GM23248 (cell line): ENCODE measurements at regions not wholly inside any gene's neighbourhood (a gene's known extent, or its start where the extent isn't known, plus 50 kb on each side); places are given as distances from the start of the nearest gene placed in this dataset.
"Not testable (repeated sequence)": the region's sequence is repeated elsewhere in the genome, so short reads cannot be mapped to it uniquely, and the experiment has no call there.

Source experiments
- DNase-seq: peaks from one replicate; pipeline ENCODE4 v3.0.0-alpha.2; 2015
- H2AFZ ChIP-seq: fragments of 200-600 bp; sonication (generic); 2 replicates; pipeline ENCODE4 v1.6.1; 2016; ENCODE audit warnings: antibody characterized with exemption
- H3F3A ChIP-seq: fragments of 200-600 bp; sonication (generic); 2 replicates; pipeline ENCODE4 v1.6.1; 2016; ENCODE audit warnings: mild to moderate bottlenecking, antibody characterized with exemption, mixed run types; ENCODE audit not compliant: insufficient read depth
- H3K27ac ChIP-seq: fragments of 200-600 bp; sonication (generic); 2 replicates; pipeline ENCODE4 v1.5.1; 2016; ENCODE audit warnings: mild to moderate bottlenecking
- H3K27me3 ChIP-seq: fragments of 200-600 bp; sonication (generic); replicated peaks from 2 replicates; pipeline ENCODE4 v1.6.1; 2016; ENCODE audit warnings: mild to moderate bottlenecking; ENCODE audit not compliant: insufficient read depth
- H3K36me3 ChIP-seq: fragments of 200-600 bp; sonication (generic); 2 replicates; pipeline ENCODE4 v1.6.1; 2016; ENCODE audit warnings: low read depth, mild to moderate bottlenecking
- H3K4me1 ChIP-seq: fragments of 200-600 bp; sonication (generic); 2 replicates; pipeline ENCODE4 v1.6.1; 2016; ENCODE audit warnings: mild to moderate bottlenecking; ENCODE audit not compliant: insufficient read depth
- H3K4me2 ChIP-seq: fragments of 200-600 bp; sonication (generic); one replicate; pipeline ENCODE4 v1.6.1; 2016; ENCODE audit warnings: mild to moderate bottlenecking; ENCODE audit not compliant: unreplicated experiment
- H3K4me3 ChIP-seq: fragments of 200-600 bp; sonication (generic); 2 replicates; pipeline ENCODE4 v1.5.1; 2016; ENCODE audit warnings: mild to moderate bottlenecking
- H3K79me2 ChIP-seq: fragments of 200-600 bp; sonication (generic); 2 replicates; pipeline ENCODE4 v1.6.1; 2016; ENCODE audit warnings: mild to moderate bottlenecking; ENCODE audit not compliant: insufficient read depth
- H3K9ac ChIP-seq: fragments of 200-600 bp; sonication (generic); 2 replicates; pipeline ENCODE4 v1.6.1; 2016; ENCODE audit warnings: mild to moderate bottlenecking
- H3K9me2 ChIP-seq: fragments of 200-600 bp; sonication (generic); 2 replicates; pipeline ENCODE4 v1.6.1; 2016; ENCODE audit warnings: mixed run types, mild to moderate bottlenecking, moderate library complexity; ENCODE audit not compliant: insufficient read depth
- H3K9me3 ChIP-seq: fragments of 200-600 bp; sonication (generic); one replicate; pipeline ENCODE4 v1.6.1; 2017; ENCODE audit warnings: low read depth
- H4K20me1 ChIP-seq: fragments of 200-600 bp; sonication (generic); 2 replicates; pipeline ENCODE4 v1.6.0; 2016; ENCODE audit not compliant: insufficient read depth
- EZH2 ChIP-seq: fragments of 200-600 bp; sonication (generic); IDR thresholded peaks from 2 replicates; pipeline ENCODE4 v1.6.1; 2018; ENCODE audit warnings: antibody characterized with exemption, mild to moderate bottlenecking; ENCODE audit not compliant: insufficient read depth, poor library complexity, severe bottlenecking
- EZH2phosphoT487 ChIP-seq: fragments of 200-600 bp; sonication (generic); IDR thresholded peaks from 2 replicates; pipeline ENCODE4 v1.6.1; 2018; ENCODE audit warnings: antibody characterized with exemption, moderate library complexity, mild to moderate bottlenecking, low read depth; ENCODE audit not compliant: insufficient read depth
- WGBS, 2 experiments: methylation state at CpG; one replicate each; pipeline ENCODE4 v1.1.6; 2015 to 2017; ENCODE audit warnings: low lambda C conversion rate in 2 of 2, low coverage in 1 of 2; ENCODE audit errors: missing lambda C conversion rate in 2 of 2; 5-methylcytosine and 5-hydroxymethylcytosine counted together
- in situ Hi-C: fragments of 300-500 bp; cut with MboI; formaldehyde crosslinking; loops from 2 replicates; pipeline ENCODE4 v1.15.0; 2020

DNA sequence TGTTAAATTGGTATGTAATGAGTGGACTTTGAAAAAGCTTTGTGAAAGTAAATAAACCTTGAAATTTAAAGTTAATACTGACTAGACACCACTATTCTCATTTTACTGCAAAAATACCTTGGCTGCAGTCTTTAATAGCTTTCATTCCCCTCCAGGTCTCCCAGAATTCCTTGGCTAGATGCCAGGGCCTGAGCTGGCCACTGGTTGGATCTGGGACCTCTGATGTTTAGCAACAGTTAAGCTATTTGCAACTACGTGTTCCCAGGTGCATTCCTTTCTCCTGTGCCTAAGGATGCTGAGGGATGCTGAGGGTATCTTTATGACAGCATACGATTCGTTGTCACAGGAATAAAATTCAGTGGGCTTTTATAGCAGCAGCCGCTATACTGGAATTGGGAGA lies 938.7 kb downstream of the TTLL7 start:
- 71 to 74% methylated on average over 4 of the region's 4 CpGs for WGBS, 2 experiments
- H3F3A ChIP-seq, result no peaks in the 10 kb centered on the region
- H3K9me3 ChIP-seq, result no peaks in the 10 kb centered on the region
- no peak for DNase-seq
- no peak overlapping the region for H3K9ac ChIP-seq
- no peak overlapping the region for H3K4me3 ChIP-seq
- no peaks in the 10 kb centered on the region for H3K36me3 ChIP-seq
- H3K27me3 ChIP-seq, result no peaks in the 10 kb centered on the region; the same call in 1 of the 2 replicates
- H4K20me1 ChIP-seq, result no peaks in the 10 kb centered on the region
- H2AFZ ChIP-seq, result no peak overlapping the region
- H3K9me2 ChIP-seq, result peaks cover 3% of the 10 kb centered on the region; the same call in 1 of the 2 replicates
- no peaks in the 10 kb centered on the region for H3K79me2 ChIP-seq
- no peak overlapping the region for H3K4me2 ChIP-seq
- H3K27ac ChIP-seq, result no peak overlapping the region
- H3K4me1 ChIP-seq, result no peaks in the 10 kb centered on the region
- in situ Hi-C loops, result no loop called here
- TF ChIP-seq EZH2phosphoT487 (no peak), EZH2 (no peak)

DNA sequence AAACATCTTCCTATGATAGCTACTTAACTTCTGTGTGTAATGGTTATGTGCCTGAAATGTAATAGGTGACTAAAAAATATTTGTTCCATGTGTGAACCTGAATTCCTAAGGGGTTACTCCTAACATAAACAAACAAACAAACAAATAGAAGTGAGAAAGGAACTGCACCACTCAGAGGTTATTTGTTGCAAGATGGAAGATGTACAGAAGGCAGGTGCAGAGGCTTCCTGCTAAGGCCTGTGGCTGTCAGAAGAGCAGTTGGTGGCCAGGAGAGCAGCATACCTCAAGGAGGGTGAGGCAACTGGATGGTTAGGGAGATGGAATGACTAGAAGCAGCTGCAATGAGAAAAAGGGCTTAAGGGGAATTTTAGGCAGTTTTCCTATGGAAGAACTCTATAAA lies 940.6 kb downstream of the TTLL7 start:
- Histone ChIP-seq H2AFZ (no peak overlapping the region), H3K9ac (no peak overlapping the region), H3K9me2 (peaks cover 3% of the 10 kb centered on the region; the same call in 1 of the 2 replicates), H3K27me3 (no peaks in the 10 kb centered on the region; the same call in 1 of the 2 replicates), H3F3A (no peaks in the 10 kb centered on the region), H3K4me2 (no peak overlapping the region), H3K27ac (no peak overlapping the region), H3K9me3 (no peaks in the 10 kb centered on the region), H3K4me1 (no peaks in the 10 kb centered on the region), H4K20me1 (no peaks in the 10 kb centered on the region), H3K36me3 (no peaks in the 10 kb centered on the region), H3K79me2 (no peaks in the 10 kb centered on the region), H3K4me3 (no peak overlapping the region)
- no peak for DNase-seq
- in situ Hi-C loops, result no loop called here
- no peak for TF ChIP-seq EZH2phosphoT487
- TF ChIP-seq EZH2, result no peak

DNA sequence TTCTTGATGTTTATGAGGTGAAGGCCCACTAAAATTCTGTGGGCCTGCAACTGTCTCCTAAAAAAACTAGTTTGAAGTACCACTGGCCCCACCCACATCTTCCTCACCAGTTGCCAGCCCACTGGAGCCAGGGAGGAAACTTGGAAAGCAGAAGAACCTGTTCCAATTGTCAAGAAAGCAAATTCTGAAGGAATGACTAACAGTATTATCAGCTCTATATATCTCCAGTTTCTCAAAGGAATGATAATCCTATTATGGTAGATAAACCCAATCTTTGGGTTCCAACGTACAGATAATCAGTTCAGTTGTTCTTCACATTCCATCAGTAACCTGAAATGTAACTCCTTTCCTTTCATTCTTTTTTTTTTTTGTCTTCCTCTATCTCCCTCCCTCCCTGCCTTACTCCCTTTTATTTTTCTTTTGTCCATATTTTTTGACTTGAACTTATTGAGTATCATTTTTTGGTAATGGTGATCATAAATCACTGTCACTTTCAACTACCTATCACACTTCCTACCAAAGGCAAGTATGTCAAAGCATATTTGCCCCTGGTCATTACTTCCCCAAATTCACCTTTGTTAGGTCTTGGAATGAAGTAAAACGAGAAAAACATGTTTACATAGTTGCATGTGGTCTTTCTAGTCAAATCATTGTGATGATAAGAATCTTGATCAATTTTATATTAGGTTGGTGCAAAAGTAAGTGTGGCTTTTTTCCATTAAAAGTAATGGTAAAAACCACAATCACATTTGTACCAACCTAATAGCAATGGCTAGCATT lies 943.4 kb downstream of the TTLL7 start:
- TF ChIP-seq EZH2phosphoT487 (no peak), EZH2 (no peak)
- Histone ChIP-seq H2AFZ (no peak overlapping the region), H4K20me1 (no peaks in the 10 kb centered on the region), H3K79me2 (no peaks in the 10 kb centered on the region), H3K4me1 (no peaks in the 10 kb centered on the region), H3K4me3 (no peak overlapping the region), H3K27me3 (no peaks in the 10 kb centered on the region; the same call in 1 of the 2 replicates), H3K9ac (no peak overlapping the region), H3F3A (no peaks in the 10 kb centered on the region), H3K4me2 (no peak overlapping the region), H3K27ac (no peak overlapping the region), H3K9me3 (no peaks in the 10 kb centered on the region), H3K9me2 (no peaks in the 10 kb centered on the region), H3K36me3 (no peaks in the 10 kb centered on the region)
- in situ Hi-C loops, result no loop called here
- 32 to 33% methylated on average over 2 of the region's 2 CpGs for WGBS, 2 experiments
- DNase-seq, result no peak

DNA sequence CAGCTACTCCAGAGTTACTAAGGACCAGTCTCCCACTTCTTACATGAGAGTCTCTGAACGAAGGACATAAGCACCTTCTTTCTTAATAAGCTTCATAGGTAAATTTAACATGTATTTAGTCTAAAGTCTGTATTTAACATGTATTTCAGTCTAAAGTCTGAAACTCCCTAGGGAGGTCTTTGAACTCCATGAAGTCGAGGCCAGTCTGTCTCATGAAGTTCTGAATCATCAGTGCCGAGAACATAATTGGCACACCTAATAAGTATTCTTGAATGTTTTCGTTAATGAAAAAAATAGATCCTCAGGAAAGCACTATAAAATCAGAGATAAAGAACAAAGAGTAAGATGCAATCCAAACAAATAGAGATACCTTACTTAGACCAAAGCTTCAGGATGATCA lies 945.5 kb downstream of the TTLL7 start:
- no peak overlapping the region for H3K27ac ChIP-seq
- no peaks in the 10 kb centered on the region for H3K27me3 ChIP-seq
- in situ Hi-C loops, result no loop called here
- TF ChIP-seq EZH2phosphoT487, result no peak
- no peak for TF ChIP-seq EZH2
- no peaks in the 10 kb centered on the region for H3K36me3 ChIP-seq
- H3K9me3 ChIP-seq, result no peaks in the 10 kb centered on the region
- H3K9ac ChIP-seq, result no peak overlapping the region
- no peaks in the 10 kb centered on the region for H3K9me2 ChIP-seq
- H3K4me1 ChIP-seq, result no peaks in the 10 kb centered on the region
- H4K20me1 ChIP-seq, result no peaks in the 10 kb centered on the region
- no peaks in the 10 kb centered on the region for H3F3A ChIP-seq
- 12 to 20% methylated on average over 4 of the region's 4 CpGs for WGBS, 2 experiments
- H2AFZ ChIP-seq, result no peak overlapping the region
- peak; percentile 24 for DNase-seq
- H3K4me3 ChIP-seq, result no peak overlapping the region
- no peaks in the 10 kb centered on the region for H3K79me2 ChIP-seq
- no peak overlapping the region for H3K4me2 ChIP-seq

DNA sequence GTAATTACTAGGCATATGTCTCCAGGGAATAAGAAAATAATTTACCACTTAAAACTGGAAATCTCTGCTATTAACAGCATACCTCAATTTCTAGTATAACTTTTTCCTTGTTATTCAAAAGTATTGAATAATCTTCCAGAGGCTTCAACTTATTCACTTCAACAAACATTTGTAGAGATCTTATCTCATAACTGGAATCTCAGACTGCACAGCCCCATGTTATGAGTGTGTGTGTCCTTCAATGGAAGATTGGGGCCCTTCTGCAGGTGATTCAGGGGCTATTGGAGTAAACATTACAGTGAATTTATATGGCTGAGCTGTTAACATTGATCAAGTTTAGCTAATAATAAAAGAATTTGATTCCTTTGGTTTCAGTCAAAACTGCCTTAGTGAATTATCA lies 946.1 kb downstream of the TTLL7 start:
- Histone ChIP-seq H4K20me1 (no peaks in the 10 kb centered on the region), H3K79me2 (no peaks in the 10 kb centered on the region), H3K4me3 (no peak overlapping the region), H3K36me3 (no peaks in the 10 kb centered on the region), H3K9me3 (no peaks in the 10 kb centered on the region), H3K27ac (no peak overlapping the region), H3K4me2 (no peak overlapping the region), H3K9ac (no peak overlapping the region), H2AFZ (no peak overlapping the region), H3K4me1 (no peaks in the 10 kb centered on the region), H3K9me2 (no peaks in the 10 kb centered on the region), H3F3A (no peaks in the 10 kb centered on the region), H3K27me3 (no peaks in the 10 kb centered on the region)
- in situ Hi-C loops, result no loop called here
- no peak for DNase-seq
- no peak for TF ChIP-seq EZH2
- no peak for TF ChIP-seq EZH2phosphoT487

DNA sequence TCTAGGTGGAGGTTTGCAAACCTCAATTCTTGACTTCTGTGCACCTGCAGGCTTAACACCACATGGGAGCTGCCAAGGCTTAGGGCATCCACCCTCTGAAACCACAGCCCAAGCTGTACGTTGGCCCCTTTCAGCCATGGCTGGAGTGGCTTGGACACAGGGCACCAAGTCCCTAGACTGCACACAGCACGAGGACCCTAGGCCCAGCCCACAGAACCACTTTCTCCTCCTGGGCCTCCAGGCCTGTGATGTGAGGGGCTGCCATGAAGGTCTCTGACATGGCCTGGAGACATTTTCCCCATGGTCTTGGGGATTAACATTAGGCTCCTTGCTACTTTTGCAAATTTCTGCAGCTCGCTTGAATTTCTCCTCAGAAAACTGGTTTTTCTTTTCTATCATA lies 947.9 kb downstream of the TTLL7 start:
- H3K27me3 ChIP-seq, H3K9ac ChIP-seq, H3K4me1 ChIP-seq, H3F3A ChIP-seq, H3K9me2 ChIP-seq, H3K27ac ChIP-seq, H3K9me3 ChIP-seq, H3K4me3 ChIP-seq, H3K4me2 ChIP-seq, H3K36me3 ChIP-seq, DNase-seq, in situ Hi-C loops, H4K20me1 ChIP-seq, H2AFZ ChIP-seq, H3K79me2 ChIP-seq: not testable (repeated sequence)
- 45 to 65% methylated on average over 3 of the region's 3 CpGs for whole genome bisulfite sequencing, 2 experiments
